ENCODE measurements at regions not wholly inside any gene's neighbourhood (a gene's known extent, or its start where the extent isn't known, plus 50 kb on each side); places are given as distances from the start of the nearest gene placed in this dataset.
"Not testable (repeated sequence)": the region's sequence is repeated elsewhere in the genome, so short reads cannot be mapped to it uniquely, and the experiment has no call there.

- no peak for DNase-seq
These were observed 289.1 kb downstream of the FGFR2 start for GRCh38 chr10:121309164-121309563.

- peak; percentile 82 for DNase-seq
These were observed 288.0 kb downstream of the FGFR2 start for GRCh38 chr10:121310151-121310711.

- DNase-seq, result no peak
These were observed 286.3 kb downstream of the FGFR2 start for GRCh38 chr10:121311812-121312443.

GRCh38 chr10:121312587-121312986 lies 285.7 kb downstream of the FGFR2 start:
- DNase-seq, result no peak

GRCh38 chr10:121313119-121313875 lies 284.9 kb downstream of the FGFR2 start:
- peak; percentile 56 for DNase-seq

DNA sequence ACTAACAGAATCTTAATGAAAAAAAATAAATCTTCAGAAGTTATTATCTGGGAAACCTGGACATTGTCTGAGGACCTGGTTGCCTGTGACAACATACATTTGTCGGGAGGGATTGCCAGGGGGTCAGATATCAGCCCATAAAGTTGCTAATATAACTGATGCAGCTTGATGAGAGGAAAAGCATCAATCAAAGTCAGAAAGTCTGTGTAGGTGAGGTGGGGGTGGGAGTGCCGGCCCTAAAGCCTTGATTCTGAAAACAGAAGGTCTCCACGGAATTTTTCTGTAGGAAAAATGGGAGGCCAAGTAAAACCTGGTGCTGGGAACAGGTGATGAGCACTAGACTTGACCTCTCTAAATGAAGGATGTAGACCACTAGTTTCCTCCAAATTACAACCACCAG lies 281.8 kb downstream of the FGFR2 start:
- DNase-seq, result no peak

- no peak for DNase-seq
These were observed 280.9 kb downstream of the FGFR2 start for GRCh38 chr10:121317374-121317773.

DNA sequence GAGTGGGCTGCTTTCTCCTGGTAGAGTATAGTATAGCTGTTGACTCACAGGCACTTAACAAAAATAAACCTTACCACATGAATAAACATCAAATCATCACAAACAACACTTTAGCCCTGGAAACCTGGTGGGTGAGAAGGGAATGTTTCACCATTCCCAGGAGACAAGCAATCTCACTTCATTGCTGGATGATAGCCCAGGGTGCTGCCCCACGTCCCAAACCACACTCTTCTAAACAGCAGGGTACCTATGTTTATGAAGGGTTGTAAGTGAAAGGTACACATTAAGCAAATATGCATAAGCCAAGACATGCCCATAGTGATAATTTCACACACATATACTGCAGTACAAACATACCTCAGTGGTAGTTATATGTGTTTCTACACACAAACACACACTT lies 276.2 kb downstream of the FGFR2 start:
- DNase-seq, result no peak

- no peak for DNase-seq
These were observed 275.5 kb downstream of the FGFR2 start for GRCh38 chr10:121322776-121323175.

DNA sequence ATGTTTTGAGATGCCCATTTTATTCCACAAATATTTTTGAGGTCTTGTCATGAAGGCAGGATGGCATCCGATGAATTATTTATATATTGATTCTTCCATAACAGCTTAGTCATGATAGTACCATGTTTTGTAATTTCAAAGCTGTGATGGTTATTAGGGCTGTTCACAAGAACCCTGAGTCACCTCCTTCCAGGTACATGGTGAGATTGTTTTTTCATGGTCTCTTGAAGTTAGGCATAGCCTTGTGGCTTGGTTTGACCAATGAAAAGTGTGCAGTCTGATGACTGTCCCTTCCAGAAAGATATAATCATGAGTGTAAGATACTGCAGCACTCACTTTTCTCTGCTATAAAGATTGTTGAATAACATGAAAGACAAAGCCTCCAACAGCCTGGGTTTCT lies 274.8 kb downstream of the FGFR2 start:
- no peak for DNase-seq

- no peak for DNase-seq
These were observed 273.5 kb downstream of the FGFR2 start for GRCh38 chr10:121324678-121325213.

DNA sequence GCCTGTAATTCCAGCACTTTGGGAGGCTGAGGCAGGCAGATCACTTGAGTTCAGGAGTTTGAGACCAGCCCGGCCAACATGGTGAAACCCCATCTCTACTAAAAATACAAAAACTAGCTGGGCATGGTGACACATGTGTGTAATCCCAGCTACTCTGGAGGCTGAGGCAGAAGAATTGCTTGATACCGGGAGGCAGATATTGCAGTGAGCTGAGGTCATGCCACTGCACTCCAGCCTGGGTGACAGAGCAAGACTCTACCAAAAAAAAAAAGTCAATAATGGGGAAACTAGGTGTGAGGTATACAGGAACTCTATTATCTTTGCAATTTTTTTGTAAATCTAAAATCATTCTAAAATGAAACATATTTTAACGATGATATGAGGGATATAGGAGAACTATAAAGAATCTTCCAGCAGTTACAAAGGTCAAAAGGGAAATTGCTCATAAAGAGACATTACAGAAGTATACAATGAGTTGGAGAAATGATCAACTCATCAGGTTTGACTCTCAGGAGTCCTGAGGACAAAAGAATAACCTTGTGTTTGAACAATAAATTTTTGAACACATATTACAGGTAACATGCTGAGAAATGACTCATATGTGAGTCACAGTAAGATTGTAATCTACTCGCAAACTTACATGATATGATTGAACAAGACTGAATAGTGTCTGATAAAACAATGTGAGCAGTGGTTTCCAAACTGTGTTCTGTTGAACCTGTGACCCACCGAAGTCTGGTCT lies 272.6 kb downstream of the FGFR2 start:
- DNase-seq, result no peak

GRCh38 chr10:121326905-121327304 lies 271.3 kb downstream of the FGFR2 start:
- DNase-seq, result peak; percentile 3

DNA sequence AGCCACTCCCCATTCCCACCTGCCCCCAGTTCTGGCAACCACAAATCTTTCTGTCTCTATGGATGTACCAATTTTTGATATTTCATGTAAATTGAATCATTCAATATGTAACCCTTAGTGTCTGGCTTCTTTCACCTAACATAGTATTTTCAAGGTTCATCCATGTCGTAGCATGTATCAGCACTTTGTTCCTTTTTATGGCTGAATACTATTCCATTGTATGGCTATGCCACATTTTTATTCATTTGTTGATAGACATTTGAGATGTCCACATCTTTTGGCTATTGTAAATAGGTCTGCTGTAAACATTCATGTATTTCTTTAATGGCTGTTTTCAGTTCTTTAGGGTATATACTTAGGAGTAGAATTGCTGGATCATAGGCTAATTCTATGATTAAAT lies 270.5 kb downstream of the FGFR2 start:
- no peak for DNase-seq

DNA sequence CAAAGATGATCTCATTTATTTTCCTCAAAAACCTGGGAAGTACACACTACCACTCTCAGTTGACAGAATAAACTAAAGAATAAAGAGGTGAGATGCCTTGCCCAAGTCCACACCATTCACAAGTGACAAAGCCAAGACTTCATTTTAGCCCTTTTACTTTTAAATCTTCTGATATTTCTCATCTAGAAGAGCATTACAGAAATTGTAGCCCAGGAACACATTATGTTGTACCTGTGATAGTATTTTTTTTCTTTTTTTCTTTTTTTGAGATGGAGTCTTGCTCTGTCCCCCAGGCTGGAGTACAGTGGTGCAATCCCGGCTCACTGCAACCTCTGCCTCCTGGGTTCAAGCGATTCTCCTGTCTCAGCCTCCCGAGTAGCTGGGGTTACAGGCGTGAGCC lies 268.6 kb downstream of the FGFR2 start:
- not testable (repeated sequence) for DNase-seq

DNA sequence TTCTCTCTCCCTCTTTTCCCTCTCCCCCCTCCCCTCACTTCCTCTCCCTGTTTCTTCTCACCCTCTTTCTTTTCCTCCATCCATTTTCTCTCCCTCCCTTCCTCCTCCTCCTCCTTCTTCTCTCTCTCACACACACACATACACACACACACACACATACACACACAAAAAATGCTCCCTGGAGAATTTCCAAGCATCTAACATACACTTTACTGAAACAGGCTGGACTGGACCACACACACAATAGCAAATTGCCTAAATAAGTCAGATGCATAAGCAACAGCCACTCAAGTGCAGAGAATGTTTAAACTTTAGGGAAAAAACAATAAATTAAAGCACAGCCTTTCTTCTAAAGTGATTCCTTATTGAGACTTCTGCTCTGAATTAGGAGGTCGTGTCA lies 267.7 kb downstream of the FGFR2 start:
- no peak for DNase-seq

- no peak for DNase-seq
These were observed 265.9 kb downstream of the FGFR2 start for GRCh38 chr10:121332353-121332752.

DNA sequence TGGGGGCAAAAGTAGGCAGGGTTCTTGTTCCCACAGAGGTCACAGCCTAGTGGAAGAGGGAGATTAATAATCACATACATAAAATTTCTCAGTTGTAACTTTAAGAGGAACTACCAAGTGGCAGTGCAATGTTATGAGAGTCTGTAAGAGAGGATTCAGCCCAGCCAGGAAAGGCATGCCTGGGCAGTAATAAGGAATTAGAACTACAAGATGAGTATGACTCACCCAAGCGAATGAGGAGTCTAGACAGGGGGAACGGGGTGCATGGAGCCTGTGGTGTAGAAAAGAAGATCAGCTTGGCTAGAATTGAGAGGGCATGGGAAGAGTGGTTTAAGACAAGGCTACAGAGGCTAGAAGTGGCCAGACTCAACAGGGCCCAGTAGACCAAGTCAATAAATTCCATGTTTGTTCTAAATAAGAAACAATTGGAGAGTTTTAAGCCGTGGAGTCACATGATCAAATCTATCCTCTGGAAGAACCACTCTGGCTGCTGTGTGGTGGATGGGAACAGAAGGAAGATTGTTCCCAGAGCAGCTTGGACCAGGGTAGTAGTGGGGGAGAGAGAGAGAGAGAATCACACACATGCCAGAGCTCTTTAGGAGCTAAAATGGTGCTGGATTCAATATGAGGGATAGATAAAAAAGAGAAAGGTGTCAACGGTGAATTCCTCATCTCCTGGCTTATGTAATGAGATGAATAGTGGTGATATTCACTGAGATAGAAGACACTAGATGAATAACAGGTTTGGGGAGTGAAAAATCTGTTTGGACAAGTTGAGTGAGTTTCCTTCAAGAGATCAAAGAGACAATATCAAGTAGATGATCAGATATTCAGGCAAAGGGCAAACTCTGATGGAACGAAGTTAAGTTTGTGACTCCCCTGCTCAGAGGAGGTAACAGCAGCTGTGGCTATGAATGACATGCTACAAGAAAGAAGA lies 265.1 kb downstream of the FGFR2 start:
- no peak for DNase-seq

DNA sequence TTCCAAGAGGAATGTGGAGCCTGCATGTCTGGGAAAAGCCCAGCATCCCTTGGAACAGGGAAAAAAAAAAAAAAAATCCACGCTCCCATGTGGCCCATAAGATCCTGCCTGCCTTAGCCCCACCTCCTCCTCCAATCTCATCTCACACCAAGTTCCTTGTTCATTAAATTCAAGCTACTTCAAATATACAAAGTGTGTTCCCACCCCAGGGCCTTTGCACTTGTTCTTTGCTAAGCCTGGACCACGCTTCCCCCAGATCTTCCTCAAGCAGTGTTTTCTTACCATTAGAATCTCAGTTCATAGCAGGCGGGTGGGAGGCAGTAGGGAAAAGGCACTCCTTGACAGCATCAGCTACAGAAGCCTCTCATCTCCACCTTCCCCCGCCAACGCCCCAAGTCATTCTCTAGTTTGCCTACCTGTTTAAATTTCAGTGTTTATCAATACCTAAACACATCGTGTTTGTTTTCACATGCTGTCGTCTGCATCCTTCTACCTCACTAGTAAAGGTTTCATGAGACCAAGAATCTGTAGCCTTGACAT lies 262.8 kb downstream of the FGFR2 start:
- no peak for DNase-seq

GRCh38 chr10:121337427-121337826 lies 260.8 kb downstream of the FGFR2 start:
- DNase-seq, result peak; percentile 27

GRCh38 chr10:121338206-121338980 lies 259.9 kb downstream of the FGFR2 start:
- no peak for DNase-seq

All from DMS79 treated with DMSO at 0.1 percent for 48 hours (cell line).